GF-D8 (cell line): ENCODE measurements at regions not wholly inside any gene's neighbourhood (a gene's known extent, or its start where the extent isn't known, plus 50 kb on each side); places are given as distances from the start of the nearest gene placed in this dataset.
A peak's percentile ranks its signal among the peaks of the same experiment; 100 is the strongest.

Experiments
- DNase-seq: peaks from one replicate; lab custom pipeline; 2025; lab: John Stamatoyannopoulos, UW

DNA sequence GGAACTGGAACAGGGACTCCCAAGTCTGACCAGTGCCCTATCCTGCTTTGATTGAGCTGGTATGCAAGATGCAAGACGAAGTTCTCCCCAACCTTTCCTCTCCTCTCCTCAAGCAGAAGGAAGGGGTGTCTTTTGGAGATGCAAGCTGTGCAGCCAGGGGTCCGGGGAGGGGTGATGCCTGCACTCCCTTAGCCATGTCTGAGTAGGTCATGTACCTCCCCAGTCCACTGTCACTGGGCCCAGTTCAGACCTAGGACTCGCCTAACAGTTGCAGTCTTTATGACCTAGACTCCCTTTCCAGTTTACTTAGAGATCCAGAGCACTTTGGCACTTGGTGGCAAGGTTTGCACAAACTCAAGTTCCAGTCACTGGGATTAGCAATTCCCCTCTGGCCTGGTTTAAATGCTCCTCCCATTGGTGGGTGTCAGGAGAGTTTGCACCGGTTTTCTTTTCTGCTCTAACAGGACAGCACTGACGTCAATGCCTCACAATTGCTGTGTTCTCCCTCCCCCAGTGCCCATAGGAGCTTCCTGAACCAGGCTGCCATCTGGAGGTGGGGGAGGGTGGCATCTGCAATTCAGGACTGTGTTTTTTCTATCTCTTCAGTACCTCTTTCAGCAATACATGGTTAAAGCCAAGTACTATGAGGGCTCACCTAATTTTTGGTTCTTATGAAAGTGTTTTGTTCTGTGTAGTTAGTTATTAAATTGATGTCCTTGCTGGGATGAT is 782.2 kb downstream of the ARAP2 start:
- no peak for DNase-seq

DNA sequence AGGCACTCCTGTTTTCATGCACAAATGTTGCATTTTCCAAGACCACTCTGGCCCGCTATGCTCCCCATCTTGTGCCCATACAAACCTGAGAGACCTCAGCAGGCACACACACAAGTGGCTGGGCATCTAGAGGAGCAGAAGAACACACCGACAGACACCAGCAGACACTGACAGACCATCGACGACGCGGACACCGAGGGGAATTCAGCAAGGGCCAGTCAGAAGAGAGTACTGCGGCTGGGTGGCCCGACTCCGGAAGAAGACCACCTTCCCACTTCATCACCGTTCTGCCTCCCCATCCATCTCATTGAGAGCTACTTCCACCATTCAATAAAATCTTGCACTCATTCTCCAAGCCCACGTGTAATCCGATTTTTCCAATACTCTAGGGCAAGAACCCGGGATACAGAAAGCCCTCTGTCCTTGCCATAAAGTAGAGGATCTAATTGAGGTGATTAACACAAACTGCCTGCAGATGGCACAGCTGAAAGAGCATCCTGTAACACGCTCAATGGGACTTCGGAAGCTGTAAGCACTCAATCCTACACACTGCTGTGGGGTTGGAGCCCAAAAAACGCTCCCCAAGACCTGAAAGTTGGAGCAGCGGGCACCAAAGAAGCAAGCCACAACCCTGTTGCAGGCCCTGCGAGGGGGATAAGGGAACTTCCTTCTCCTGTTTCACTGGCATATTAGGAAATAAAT is 780.9 kb downstream of the ARAP2 start:
- DNase-seq: no peak

- DNase-seq: no peak
Observed at GRCh38 chr4:35464964-35465528, 779.3 kb downstream of the ARAP2 start.

GRCh38 chr4:35491093-35491492 is 753.2 kb downstream of the ARAP2 start:
- no peak for DNase-seq

DNA sequence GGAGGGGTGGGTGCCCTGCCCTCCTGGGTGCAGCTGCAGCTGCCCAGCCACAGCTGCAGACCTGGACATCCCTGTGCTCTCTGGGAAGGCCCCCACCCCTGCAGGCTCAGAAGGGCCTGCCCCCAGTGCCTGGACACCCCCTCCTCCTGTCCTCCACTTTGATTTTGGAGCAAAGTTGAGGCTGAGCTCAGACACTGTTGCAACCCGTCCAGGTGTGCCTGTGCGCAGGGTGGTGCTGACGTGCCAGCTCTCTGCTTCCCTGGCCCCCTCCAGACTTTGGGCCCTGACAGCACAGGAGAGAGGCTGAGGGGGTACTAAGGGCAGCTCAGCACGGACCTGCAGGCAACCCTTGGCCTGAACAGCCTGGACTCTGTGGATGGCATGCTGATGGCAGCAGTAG is 750.3 kb downstream of the ARAP2 start:
- no peak for DNase-seq

- no peak for DNase-seq
Observed at GRCh38 chr4:35494955-35495354, 749.4 kb downstream of the ARAP2 start.

DNA sequence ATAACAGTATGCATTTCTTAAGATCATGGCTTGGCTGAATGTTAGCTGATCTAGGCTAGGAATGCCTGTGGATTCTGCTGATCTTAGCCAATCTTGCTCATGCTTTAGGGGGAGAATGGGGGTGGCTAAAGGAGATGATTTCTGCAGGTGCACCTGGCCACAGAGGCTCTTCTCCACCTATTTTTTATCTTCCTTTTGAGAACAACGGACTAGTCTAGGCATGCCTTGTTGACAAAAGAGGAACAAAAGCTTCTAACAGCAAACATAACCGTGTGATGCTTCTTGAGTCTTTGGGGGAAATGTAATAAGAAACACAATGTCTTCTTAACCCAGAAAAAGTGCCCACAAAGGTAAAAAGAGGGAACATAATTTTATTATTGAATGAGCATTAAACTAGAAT is 743.5 kb downstream of the ARAP2 start:
- DNase-seq: no peak

DNA sequence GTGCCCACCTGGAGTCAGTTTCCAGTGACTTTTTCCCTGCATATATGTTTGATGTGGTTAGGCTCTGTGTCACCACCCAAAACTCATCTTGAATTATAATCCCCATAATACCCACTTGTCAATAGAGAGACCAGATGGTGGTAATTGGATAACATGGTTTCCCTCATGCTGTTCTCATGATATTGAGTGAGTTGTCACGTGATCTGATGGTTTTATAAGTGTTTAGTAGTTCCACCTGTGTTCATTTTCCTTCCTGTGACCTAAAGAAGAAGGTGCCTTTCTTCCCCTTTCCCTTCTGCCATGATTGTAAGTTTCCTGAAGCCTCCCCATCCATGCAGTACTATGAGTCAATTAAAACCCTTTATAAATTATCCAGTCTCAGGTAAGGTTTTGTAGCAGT is 740.9 kb downstream of the ARAP2 start:
- DNase-seq: no peak

DNA sequence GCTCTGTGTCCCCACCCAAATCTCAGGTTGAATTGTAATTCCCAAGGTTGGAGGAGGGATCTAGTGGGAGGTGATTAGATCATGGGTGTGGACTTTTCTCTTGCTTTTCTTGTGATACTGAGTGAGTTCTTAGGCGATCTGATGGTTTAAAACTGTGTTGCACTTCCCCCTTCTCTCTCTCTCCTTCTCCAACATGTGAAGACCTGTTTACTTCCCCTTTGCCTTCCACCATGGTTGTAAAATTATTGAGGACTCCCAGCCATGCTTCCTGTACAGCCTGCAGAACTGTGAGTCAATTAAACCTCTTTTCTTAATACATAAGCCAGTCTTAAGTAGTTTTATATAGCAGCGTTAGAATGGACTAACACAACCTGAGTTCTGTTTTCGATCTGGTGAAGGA is 738.2 kb downstream of the ARAP2 start:
- peak; percentile 19 for DNase-seq

DNA sequence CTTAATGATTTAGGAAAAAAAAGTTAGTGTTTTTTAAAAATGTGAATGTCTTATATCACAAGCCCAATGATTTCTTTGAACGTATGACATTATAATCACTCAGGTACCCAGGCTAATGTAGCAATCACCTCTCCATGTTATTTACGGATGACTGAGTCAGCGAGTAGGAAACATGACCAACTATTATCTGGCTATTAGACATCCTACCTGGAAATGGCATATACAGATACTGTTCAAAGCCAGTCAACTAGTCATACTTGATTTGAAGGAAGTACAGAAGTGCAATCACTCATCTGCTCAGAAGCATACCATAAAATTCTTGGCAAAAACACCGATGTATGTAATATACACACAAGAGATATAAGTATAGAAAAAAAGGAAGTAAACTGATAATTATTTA is 732.5 kb downstream of the ARAP2 start:
- DNase-seq: no peak

GRCh38 chr4:35516102-35516501 is 728.2 kb downstream of the ARAP2 start:
- no peak for DNase-seq

DNA sequence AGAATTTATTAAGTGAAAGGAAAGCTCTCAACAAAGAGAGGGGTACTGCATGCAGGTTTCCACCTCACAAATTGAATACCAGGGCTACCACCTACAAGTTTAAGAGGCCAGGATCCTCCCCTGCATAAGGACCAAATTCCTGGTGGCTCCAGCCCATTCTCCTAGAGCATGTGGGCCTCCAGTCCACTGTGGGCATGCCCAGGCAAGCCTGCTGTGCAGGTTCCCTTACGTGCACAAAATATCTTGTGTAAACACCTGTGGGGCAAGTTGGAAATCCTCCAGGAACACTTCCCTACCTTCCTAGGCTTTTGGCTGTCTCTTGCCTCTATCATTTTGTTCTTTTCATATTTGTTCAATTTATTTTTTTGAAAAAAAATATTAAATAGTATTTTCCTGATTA is 724.3 kb downstream of the ARAP2 start:
- no peak for DNase-seq

- no peak for DNase-seq
Observed at GRCh38 chr4:35521682-35522081, 722.6 kb downstream of the ARAP2 start.

GRCh38 chr4:35525192-35525978 is 718.9 kb downstream of the ARAP2 start:
- no peak for DNase-seq

DNA sequence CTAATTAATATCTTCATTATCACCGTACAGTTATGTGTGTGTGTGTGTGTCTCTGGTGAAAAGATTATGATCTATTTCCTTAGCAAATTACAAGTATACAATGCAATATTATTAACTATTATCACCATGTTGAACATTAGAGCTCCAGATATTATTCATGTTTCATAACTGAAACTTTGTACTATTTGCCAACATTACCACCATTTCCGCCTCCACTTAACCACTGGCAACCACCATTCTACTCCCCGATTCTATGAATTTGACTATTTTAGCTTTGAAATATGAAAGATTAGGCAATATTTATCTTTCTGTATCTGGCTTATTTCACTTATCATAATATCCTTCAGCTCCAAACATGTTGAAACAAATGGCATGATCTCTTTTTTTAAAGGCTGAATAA is 717.9 kb downstream of the ARAP2 start:
- DNase-seq: no peak

GRCh38 chr4:35534962-35535361 is 709.4 kb downstream of the ARAP2 start:
- no peak for DNase-seq

GRCh38 chr4:35538807-35539206 is 705.5 kb downstream of the ARAP2 start:
- no peak for DNase-seq

- no peak for DNase-seq
Observed at GRCh38 chr4:35539404-35540055, 704.8 kb downstream of the ARAP2 start.

- DNase-seq: no peak
Observed at GRCh38 chr4:35541146-35541887, 703.0 kb downstream of the ARAP2 start.

DNA sequence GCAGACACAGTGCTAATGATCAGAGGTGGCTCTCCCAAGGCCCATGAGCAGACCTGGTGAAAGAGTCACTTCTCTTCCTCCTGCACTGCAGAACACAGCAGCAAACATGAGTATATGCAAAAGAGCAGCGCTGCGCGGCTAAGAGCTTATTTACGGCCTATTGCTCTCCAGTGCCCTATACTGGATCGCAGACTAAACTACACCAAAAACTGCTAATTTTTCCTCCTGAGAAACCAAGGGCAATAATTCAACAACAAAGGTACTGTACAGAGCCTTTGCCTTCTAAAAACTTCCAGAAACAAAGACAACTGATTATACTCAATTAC is 702.5 kb downstream of the ARAP2 start:
- no peak for DNase-seq

- DNase-seq: no peak
Observed at GRCh38 chr4:35548921-35549320, 695.4 kb downstream of the ARAP2 start.

GRCh38 chr4:35556387-35556786 is 687.9 kb downstream of the ARAP2 start:
- no peak for DNase-seq
